Inferior parietal cortex (tissue), 1 donor: ENCODE measurements at regions not wholly inside any gene's neighbourhood (a gene's known extent, or its start where the extent isn't known, plus 50 kb on each side); places are given as distances from the start of the nearest gene placed in this dataset.
"Not testable (repeated sequence)": the region's sequence is repeated elsewhere in the genome, so short reads cannot be mapped to it uniquely, and the experiment has no call there.

Source experiments
- DNase-seq: peaks from one replicate; pipeline ENCODE4 v3.0.0-alpha.2; 2016; ENCODE audit errors: extremely low spot score

- no peak for DNase-seq
Measured at GRCh38 chr12:34405286-34406227, 383.3 kb downstream of the ALG10 start.

GRCh38 chr12:34406228-34406995 is 384.1 kb downstream of the ALG10 start:
- DNase-seq, result no peak

GRCh38 chr12:34406996-34407300 is 384.7 kb downstream of the ALG10 start:
- DNase-seq, result no peak

- no peak for DNase-seq
Measured at GRCh38 chr12:34407813-34408212, 385.5 kb downstream of the ALG10 start.

GRCh38 chr12:34431509-34431908 is 409.2 kb downstream of the ALG10 start:
- DNase-seq, result not testable (repeated sequence)
